SKM-1 (cell line): ENCODE measurements at regions not wholly inside any gene's neighbourhood (a gene's known extent, or its start where the extent isn't known, plus 50 kb on each side); places are given as distances from the start of the nearest gene placed in this dataset.

Experiments
- DNase-seq: peaks from one replicate; lab custom pipeline; 2025; ENCODE audit not compliant: unreplicated experiment; lab: John Stamatoyannopoulos, UW

GRCh38 chr3:161555320-161555719 lies 58.7 kb downstream of the OTOL1 start:
- DNase-seq, result no peak

GRCh38 chr3:161556533-161556932 lies 59.9 kb downstream of the OTOL1 start:
- DNase-seq, result no peak

GRCh38 chr3:161556941-161557340 lies 60.3 kb downstream of the OTOL1 start:
- no peak for DNase-seq

GRCh38 chr3:161557445-161558150 lies 61.0 kb downstream of the OTOL1 start:
- no peak for DNase-seq

GRCh38 chr3:161558236-161558635 lies 61.6 kb downstream of the OTOL1 start:
- no peak for DNase-seq

- DNase-seq, result peak; percentile 24
These were observed 62.8 kb downstream of the OTOL1 start for GRCh38 chr3:161559177-161559998.

- peak; percentile 4 for DNase-seq
These were observed 63.5 kb downstream of the OTOL1 start for GRCh38 chr3:161560008-161560637.

- no peak for DNase-seq
These were observed 71.2 kb downstream of the OTOL1 start for GRCh38 chr3:161567577-161568361.

- DNase-seq, result no peak
These were observed 72.1 kb downstream of the OTOL1 start for GRCh38 chr3:161568671-161569070.

GRCh38 chr3:161571951-161572350 lies 75.3 kb downstream of the OTOL1 start:
- no peak for DNase-seq

- no peak for DNase-seq
These were observed 76.5 kb downstream of the OTOL1 start for GRCh38 chr3:161573136-161573535.

GRCh38 chr3:161575901-161576300 lies 79.3 kb downstream of the OTOL1 start:
- DNase-seq, result no peak

- no peak for DNase-seq
These were observed 79.7 kb downstream of the OTOL1 start for GRCh38 chr3:161576311-161576710.

GRCh38 chr3:161576714-161577510 lies 80.3 kb downstream of the OTOL1 start:
- DNase-seq, result no peak

GRCh38 chr3:161577662-161578061 lies 81.1 kb downstream of the OTOL1 start:
- no peak for DNase-seq

GRCh38 chr3:161579395-161580126 lies 83.0 kb downstream of the OTOL1 start:
- no peak for DNase-seq

GRCh38 chr3:161585922-161586321 lies 89.3 kb downstream of the OTOL1 start:
- no peak for DNase-seq

GRCh38 chr3:161586556-161587235 lies 90.1 kb downstream of the OTOL1 start:
- no peak for DNase-seq

- DNase-seq, result no peak
These were observed 102.0 kb downstream of the OTOL1 start for GRCh38 chr3:161598639-161599038.
